ENCODE measurements at regions not wholly inside any gene's neighbourhood (a gene's known extent, or its start where the extent isn't known, plus 50 kb on each side); places are given as distances from the start of the nearest gene placed in this dataset.
A peak's percentile ranks its signal among the peaks of the same experiment; 100 is the strongest.
"Not testable (repeated sequence)": the region's sequence is repeated elsewhere in the genome, so short reads cannot be mapped to it uniquely, and the experiment has no call there.

- no peak for DNase-seq
These were observed 165.3 kb upstream of the GSE1 start for GRCh38 chr16:85447693-85448313.

- no peak for DNase-seq
These were observed 164.4 kb upstream of the GSE1 start for GRCh38 chr16:85448557-85449190.

GRCh38 chr16:85449191-85449884, 163.8 kb upstream of the GSE1 start:
- DNase-seq = no peak

- DNase-seq = no peak
These were observed 163.3 kb upstream of the GSE1 start for GRCh38 chr16:85449885-85450245.

- DNase-seq = not testable (repeated sequence)
These were observed 162.0 kb upstream of the GSE1 start for GRCh38 chr16:85451142-85451541.

GRCh38 chr16:85451641-85452363, 161.3 kb upstream of the GSE1 start:
- no peak for DNase-seq

GRCh38 chr16:85452364-85453193, 160.5 kb upstream of the GSE1 start:
- no peak for DNase-seq

GRCh38 chr16:85453194-85453678, 159.9 kb upstream of the GSE1 start:
- no peak for DNase-seq

- DNase-seq = no peak
These were observed 159.4 kb upstream of the GSE1 start for GRCh38 chr16:85453703-85454102.

- DNase-seq = no peak
These were observed 158.8 kb upstream of the GSE1 start for GRCh38 chr16:85454171-85454872.

GRCh38 chr16:85455534-85455933, 157.6 kb upstream of the GSE1 start:
- no peak for DNase-seq

- no peak for DNase-seq
These were observed 155.8 kb upstream of the GSE1 start for GRCh38 chr16:85457366-85457765.

- no peak for DNase-seq
These were observed 154.2 kb upstream of the GSE1 start for GRCh38 chr16:85458968-85459367.

- DNase-seq = no peak
These were observed 153.4 kb upstream of the GSE1 start for GRCh38 chr16:85459529-85460251.

- DNase-seq = no peak
These were observed 152.7 kb upstream of the GSE1 start for GRCh38 chr16:85460252-85461021.

- DNase-seq = peak; percentile 37 to 55 (median 52)
These were observed 151.9 kb upstream of the GSE1 start for GRCh38 chr16:85461022-85461813.

GRCh38 chr16:85461814-85462713, 151.1 kb upstream of the GSE1 start:
- peak in 2 of 3 donors; percentile 24 to 41 for DNase-seq
